H1 (cell line): ENCODE measurements at regions not wholly inside any gene's neighbourhood (a gene's known extent, or its start where the extent isn't known, plus 50 kb on each side); places are given as distances from the start of the nearest gene placed in this dataset.

Experiments
- EP300 ChIP-seq, 2 experiments: IDR thresholded peaks; 1 replicate in 1 of 2; 2 replicates in 1 of 2; pipeline ENCODE4 v1.6.1; 2011 to 2012; ENCODE audit warnings: low read depth in 2 of 2, low read length in 2 of 2, mild to moderate bottlenecking in 2 of 2, borderline replicate concordance in 1 of 2, inconsistent platforms in 1 of 2, moderate library complexity in 1 of 2
- FOSL1 ChIP-seq: IDR thresholded peaks from 2 replicates; pipeline ENCODE4 v1.6.1; 2011; ENCODE audit warnings: mild to moderate bottlenecking, low read depth, low read length, moderate library complexity; ENCODE audit not compliant: insufficient read depth
- NRF1 ChIP-seq: IDR thresholded peaks from 2 replicates; pipeline ENCODE4 v1.6.1; 2011; ENCODE audit warnings: mild to moderate bottlenecking, low read depth, low read length, improper control_type of control experiment
- RBBP5 ChIP-seq: IDR thresholded peaks from 2 replicates; pipeline ENCODE4 v1.7.1; 2012; ENCODE audit warnings: low read depth, mild to moderate bottlenecking, inconsistent platforms, low read length, moderate library complexity, borderline replicate concordance
- SIN3A ChIP-seq, 2 experiments: IDR thresholded peaks in 1 of 2; conservative IDR thresholded peaks in 1 of 2; 2 replicates each; pipeline ENCODE4 v1.6.1; 2011 to 2012; ENCODE audit warnings: low read length in 2 of 2, improper control_type of control experiment in 1 of 2, low read depth in 1 of 2, mild to moderate bottlenecking in 1 of 2
- SP2 ChIP-seq: IDR thresholded peaks from 2 replicates; pipeline ENCODE4 v1.6.1; 2012; ENCODE audit warnings: mild to moderate bottlenecking, low read length, inconsistent platforms
- TCF12 ChIP-seq: IDR thresholded peaks from 2 replicates; pipeline ENCODE4 v1.6.1; 2011; ENCODE audit warnings: low read depth, mild to moderate bottlenecking, low read length

DNA sequence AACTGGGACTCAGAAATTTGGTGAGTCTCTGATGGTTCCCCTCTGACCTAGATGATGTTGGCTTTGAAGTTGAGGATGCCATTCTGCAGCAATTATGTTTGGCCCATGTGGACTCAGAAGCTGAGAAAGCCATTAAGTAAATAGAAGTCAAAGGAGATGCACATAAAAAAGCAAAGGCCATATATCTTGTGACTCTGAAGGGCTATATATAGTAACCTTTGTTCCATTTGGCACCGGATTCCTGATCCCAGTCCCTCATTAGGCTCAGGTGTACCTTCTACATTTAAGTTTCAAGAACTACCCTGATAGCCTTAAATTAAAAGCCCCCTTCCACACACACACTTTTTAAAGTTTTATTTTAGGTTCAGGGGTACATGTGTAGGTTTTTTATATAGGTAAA, 50.0 kb upstream of the PDK4 start (continued):
- TF ChIP-seq NRF1: no peak
- no peak for TF ChIP-seq TCF12
- TF ChIP-seq FOSL1: no peak
- no peak for TF ChIP-seq SIN3A (conservative IDR thresholded peaks at IDR 0.05 in 1 of 2, IDR thresholded peaks at IDR 0.05 in 1 of 2; ENCODE audit: low read depth in 1 of 2, low read length in 2 of 2)
- no peak for TF ChIP-seq SP2
- no peak for TF ChIP-seq EP300 (IDR thresholded peaks at IDR 0.05; ENCODE audit: borderline replicate concordance in 1 of 2, low read depth in 2 of 2, low read length in 2 of 2)
- TF ChIP-seq RBBP5: no peak
- TF ChIP-seq, all 59 proteins: peak for 0
